ENCODE measurements at regions not wholly inside any gene's neighbourhood (a gene's known extent, or its start where the extent isn't known, plus 50 kb on each side); places are given as distances from the start of the nearest gene placed in this dataset.

DNA sequence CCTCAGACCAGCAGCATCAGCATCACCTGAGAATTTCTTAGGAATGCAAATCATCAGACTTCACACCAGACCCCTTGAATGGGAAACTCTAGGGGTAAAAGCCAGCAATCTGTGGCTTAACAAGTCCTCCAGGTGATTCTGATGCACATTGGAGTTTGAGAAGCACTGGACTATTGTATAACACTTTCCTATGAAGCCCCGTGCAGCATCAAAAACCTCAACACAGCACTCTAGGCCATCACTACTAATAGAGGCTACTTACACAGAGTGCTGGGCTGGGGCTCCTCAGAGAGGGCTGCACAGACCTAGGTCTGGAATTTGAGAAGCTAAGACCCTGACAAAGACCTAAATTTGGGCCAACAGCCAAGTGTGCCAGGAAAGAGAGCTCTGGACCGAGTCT is 95.7 kb upstream of the ARAP3 start:
- DNase-seq = no peak

DNA sequence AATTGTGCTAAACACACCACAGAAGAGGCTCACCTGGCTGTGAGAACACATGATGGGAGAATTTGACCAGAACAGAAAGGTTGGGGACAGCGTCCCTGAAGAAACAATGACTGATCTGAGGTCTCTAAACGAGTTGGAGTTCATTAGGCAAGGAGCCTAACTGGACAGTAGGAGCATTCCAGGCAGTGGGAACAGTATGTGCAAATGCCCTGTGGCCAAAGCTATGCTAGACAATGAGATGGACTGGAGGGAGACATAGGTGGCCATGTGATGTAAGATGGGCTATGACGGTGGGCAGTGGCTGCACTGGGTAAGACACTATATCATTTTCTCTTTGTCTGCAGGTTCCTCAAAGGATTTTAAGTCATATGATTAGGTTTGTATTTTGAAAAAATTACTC is 95.1 kb upstream of the ARAP3 start:
- DNase-seq = no peak

DNA sequence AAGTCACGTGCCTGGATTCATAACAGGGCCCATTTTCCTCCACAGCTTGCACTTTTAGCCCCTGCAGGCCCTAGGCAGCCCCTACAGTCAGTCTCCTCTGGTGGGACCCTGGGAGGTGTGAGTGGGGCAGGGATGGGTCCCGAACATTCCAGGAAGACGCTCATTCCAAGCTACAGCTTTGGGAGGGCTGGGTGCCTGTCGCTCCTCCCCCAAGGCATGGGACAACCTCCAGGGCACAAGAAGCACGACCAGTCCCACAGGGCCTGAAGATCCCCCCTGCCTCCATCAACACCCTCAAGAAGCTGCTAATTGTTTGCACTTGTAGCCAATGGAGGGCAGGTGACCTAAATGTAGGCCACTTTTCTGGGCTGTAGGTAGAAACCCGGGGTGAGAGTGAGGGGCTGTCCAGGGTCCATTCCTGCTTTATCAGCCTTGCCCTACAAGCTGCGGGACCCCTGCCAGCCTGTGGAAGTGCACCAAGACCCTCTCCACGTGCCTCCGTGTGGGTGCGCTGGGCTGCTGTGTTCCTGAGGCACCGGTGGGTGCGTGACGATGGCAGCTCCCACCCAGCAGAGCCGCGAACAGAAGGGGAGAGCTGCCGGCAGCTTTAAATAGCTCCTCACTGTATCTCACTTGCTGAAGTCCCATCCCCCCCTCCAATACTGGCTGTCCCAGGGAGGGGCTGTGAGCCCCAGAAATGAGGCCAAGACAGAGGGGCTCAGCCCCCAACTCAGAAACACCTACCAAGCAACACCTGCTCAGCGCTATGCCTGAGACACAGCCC is 91.9 kb upstream of the ARAP3 start:
- DNase-seq = no peak

DNA sequence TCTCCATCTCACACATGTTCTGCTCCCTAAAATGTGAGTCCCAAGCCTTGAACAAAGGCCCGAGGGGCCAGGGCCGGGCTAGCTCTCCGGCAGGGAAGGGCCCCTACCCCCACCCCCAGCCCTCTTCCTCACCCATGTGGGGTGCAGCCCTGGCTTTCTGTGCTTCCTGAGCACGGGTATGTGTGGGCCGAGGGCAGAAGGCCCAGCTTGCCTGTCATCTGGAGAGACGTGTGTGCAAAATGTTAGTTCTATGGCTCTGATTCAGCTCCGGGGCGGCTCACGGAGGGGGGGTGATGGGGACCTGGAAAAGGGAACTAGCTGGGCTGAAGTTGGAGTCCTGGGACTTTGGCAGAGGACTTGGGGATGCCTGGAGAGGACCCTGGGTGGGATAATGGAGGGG is 90.3 kb upstream of the ARAP3 start:
- DNase-seq = no peak

DNA sequence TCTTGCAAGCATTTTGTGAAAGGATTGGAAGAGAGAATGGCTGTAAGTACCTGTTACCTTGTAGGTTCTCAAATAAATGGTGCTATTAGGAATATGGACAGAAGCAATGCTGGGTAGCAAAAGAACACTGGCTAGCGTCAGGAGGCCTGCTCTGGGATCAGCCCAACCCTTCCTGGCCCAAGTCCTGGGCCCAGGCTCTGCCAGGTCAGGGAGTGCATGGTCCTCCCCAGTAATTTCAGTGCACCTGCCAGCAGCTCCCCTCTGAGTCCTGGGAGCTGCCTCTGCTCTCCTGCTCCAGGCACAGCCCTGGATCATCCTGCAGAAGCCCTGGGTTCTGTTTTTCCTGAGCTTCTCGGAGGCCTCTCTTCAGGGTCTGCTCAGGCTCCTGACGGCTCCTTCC is 89.5 kb upstream of the ARAP3 start:
- no peak for DNase-seq

DNA sequence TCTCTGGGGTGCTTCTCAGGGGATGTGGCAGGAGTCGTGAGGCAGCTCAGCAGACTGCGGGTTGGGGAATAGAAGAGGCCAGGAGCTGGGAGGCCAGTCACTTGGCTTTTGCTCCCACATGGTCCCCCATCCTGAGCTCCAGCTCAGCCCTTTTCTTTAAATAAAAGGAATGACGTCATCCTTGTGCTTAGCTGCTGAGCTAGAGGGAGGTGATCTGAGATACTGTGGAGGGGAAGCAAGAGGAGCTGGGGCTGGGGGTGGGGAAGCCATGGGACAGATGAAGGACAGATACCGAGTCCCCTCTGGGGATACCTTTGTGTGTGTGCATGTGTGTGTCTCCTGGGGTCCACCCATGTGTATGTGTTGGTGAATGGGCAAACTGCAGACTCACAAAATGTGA is 89.0 kb upstream of the ARAP3 start:
- DNase-seq = no peak

DNA sequence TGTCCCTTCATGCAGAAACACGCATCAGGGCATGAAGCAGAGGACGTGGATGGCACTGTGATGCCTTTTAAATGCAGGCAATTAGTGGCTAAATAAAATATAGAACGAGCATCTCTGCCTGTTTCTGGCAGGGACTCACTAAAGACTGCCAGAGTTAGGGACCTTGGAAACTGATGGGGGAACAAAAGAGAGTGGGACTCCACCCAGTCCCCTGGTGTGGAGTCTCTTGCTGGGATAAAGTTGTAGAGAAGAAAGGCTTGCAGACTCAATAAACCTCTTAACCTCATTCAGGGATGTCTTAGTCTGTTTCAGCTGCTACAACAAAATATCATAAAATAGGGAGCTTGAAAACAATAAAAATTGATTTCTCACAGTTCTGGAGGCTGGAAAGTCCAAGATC is 87.6 kb upstream of the ARAP3 start:
- DNase-seq = no peak

DNA sequence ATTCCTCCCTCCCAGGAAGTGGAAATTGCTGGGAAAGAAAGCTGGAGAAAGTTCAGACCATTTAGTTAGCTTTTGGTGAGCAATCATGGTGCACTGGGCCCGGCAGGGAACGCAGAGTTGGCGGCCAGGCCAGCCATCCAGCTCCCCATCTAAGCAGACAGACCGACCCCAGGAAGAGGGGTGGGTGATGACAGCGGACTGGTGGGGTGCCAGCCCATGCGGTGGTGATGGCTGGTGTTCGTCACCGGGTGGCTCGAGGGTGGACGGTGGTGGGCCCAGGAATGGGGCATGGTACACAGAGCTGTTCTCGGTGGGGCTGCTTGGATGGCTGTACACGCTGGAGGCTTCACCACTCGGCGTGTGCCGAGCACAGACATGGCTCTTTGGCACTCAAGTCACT is 85.6 kb upstream of the ARAP3 start:
- no peak for DNase-seq

DNA sequence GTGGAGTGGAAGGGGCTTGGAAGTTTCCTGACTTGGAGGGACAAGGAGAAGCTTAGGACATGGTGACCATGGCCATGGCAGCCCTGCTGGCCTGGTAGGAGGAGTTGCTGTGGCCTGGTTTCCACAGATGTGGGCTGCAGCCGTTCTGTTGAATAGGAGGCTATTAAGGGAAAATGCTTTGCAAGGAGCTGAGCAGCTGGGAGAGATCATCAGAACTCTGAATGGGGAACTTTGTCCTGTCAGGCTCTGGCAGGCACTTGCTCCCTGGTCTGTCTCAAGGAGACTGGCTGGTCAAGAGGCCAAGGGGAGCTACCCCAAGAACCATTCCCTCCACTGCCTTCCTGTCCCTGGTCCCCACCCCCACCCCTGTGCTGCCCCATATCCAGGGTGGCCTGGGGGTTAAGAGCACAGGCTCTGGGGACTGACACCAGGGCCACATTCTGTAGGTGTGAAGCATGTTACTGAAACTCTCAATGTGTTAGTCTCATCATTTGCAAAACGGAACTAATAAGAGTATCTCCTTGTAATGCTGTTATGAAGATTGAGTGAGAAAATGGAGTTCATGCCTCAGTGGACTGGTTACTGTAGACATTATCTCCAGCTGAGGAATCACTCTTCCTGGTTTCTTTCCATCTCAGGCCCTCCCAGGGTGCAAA is 84.0 kb upstream of the ARAP3 start:
- DNase-seq = no peak

DNA sequence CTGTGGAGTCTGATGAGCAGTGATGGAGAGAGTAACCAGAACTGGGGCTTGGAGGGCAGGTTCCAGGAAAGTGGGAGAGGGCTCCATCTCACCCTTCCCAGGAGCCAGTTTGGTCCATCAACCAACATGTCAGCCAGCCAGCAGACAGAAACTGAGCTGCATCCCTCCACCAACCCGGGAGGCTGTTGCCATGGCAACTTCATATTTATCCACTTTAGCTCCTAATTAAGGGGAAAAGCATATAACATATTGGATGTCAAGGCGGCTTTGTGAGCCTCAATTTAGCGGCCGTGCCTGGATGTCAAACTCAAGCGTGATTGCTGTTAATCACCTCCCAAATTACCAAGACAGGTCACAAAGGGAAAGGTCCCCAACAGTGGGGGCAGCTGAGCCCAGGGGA is 81.5 kb upstream of the ARAP3 start:
- no peak for DNase-seq

DNA sequence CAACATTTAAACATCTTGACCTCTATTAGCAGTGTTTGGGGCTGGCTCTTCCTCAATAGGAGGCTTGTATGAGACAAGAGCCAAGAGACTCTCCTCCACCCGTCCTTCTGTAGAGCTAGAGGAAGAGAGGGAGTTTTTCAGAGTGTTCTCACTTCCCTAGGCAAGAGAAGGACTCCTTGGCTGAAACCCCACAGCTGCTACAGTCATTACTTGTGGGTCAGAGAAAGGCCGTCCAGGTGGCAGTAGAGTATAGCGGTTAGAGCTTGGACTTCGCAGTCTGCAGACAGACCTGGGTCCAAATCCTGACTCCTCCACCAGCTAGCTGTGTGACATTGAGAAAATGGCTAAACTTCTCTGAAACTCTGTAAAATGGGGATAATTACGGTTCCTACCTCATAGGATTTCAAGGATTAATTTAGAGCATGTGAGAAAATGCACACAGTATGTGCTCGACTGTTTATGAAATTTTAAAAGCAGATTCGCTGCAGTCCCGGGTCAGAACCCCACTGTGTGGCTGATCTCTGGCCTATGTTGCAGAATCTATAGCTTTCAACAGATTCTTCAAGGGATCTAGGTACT is 80.8 kb upstream of the ARAP3 start:
- no peak for DNase-seq

DNA sequence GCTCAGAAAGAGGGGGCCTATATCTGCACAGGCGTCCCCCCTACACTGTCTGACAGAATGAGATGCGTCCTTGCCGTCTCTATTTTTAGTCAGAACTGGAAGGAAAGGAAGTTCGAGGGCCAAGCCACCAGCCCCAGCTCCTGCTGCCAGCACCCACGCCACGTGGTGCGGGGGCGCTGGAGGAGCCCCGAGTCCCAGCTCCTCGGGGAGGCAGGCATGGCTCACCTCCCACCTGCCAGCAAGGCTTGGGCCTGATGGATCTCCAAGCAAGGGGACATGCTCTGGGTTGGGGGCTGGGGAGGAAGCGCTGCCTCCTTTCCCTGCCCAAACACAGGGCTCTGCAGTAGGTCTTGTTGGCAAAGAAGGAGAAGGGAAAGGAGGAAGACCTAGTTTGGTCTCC is 80.3 kb upstream of the ARAP3 start:
- no peak for DNase-seq

DNA sequence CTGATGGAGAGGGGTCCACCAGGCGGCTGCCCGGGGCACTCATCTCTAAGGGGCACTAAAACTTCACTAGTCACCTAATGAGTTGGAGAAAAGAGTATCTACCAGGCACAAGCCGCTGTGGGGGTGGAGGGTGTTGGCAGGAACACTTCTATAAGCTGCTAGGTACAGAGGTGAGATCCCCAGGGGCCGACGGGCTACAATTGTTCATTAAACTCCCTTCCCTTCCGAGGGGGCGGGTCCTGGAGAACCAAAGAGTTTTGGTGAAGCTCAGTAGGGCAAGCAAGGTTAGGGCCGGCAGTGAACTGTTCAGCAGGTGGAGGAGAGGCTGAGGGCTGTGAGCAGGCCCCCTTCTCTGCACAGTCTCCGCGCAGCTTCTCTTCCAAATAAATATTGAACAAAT is 78.7 kb upstream of the ARAP3 start:
- no peak for DNase-seq

DNA sequence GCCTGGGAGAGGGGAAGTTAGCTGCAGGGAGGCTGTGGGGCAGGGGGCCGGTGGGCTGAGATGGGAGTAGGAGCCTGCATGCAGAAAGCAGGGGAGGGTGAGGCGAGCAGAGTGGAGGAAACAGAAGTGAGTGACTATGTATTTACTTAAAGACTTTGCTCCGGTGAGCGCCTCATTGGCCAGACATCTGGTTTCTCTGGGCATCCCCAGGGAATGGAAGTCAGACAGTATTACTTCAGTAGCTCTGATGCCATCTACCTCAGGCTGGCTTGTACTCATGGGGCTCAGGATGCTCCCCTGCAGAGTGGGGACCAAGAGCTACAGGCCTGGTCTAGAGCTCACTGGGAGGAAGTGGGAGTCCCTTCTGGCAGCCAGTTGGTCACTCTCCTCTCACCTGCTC is 78.2 kb upstream of the ARAP3 start:
- no peak for DNase-seq

DNA sequence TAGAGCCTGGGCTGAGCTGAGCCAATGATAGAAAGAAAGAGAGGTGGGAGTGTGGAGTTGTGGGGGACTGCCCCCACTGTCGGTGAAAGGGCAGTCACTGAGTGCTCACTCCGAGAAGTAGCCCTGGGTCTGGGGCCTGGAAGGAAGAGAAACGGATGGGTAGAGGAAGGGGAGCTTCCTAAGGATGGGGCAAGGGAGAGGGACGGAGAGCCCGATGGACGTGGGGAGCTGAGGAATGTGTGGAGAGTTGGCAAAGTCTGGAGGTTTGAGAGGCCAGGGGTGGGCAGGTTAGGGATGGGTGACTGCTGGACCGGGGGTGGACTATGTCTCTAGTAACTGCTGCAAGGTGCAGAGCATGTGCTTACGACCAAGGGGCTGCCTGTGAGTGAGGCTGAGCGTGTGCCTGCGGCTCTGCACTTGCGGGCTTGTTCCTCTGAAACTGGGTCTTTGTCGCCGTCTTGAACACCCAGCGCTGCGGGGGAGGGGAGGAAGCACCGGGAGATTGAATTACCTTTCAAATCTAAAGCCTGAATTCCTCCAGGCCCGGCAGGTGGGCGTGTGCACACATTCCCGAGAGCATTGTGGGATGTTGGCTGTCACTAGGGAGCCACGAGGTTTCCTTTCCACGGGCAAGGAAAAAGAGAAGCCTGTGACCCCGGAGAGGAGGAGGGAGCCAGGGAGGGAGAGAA is 76.4 kb upstream of the ARAP3 start:
- no peak for DNase-seq

DNA sequence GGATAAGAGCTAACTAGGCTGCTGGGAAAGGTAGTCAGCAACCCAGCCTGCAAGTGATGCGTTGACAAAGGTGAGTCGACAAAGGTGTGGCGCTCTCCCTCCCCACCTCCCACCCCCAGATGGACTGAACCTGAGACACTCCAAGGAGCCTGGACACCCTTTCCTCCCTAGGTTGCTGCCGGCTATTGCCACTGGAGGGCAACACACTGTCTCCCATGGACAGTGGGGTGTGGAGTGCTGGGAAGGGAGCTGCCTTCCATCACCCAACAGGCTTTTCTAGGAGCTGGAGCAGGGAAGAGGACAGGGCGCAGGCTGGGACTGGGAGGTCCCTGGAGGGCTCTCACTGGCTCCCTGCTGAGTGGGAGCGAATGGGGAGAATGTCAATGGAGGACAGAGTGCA is 75.4 kb upstream of the ARAP3 start:
- no peak for DNase-seq

DNA sequence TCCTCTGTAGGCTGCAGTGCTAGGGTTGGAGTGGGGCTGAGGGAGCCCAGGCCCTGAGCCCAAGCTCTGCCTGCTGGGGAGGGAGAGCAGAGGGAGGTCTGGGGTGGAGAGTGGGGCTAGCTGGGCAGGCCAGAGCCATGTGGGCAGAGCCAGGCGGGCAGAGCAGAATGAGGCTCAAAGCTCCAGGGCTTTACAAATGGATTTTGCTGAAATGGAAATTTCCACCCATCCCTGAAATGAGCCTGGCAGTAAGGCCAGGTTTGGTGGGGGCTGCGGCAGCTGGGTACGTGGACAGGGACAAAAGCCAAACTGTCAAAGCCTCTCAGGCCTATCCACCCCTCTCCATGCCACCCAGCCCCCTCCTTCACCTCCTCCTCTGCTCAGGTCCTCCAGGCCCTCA is 74.2 kb upstream of the ARAP3 start:
- DNase-seq = no peak

DNA sequence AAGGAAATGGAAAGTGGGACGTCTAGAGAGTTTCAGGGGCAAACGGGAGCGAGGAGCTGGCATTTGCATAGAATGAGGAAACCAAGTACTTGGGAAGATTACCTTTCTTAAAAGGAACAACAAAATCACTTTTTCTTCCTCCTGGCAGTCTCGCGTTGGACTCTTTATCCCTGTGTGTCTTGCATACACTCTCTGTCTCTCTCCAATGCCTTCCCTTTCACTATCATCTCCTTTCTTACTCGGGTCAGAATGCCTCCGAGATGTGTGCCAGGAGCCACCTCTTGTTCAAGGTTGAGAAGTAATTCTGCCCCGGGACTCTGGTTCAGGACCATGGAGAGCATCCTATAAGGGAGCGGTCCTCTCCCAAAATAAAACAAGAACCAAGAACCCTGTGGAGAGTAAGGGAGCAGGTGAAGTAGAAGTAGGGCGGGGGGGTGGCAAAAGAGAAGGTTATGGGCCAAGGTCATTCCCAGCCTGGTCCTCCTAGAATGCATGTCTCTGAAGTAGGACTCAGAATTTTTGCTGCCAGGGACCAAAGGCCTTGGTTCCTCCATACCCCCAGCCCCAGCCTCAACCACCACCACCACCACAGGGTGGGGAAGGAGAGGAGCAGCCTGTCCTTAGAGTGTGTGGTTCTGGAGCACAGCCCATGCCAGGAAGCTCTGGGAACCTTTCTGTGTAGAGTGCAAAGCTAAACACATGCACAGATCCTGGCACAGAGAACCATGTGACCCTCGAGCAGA is 72.1 kb upstream of the ARAP3 start:
- no peak for DNase-seq

DNA sequence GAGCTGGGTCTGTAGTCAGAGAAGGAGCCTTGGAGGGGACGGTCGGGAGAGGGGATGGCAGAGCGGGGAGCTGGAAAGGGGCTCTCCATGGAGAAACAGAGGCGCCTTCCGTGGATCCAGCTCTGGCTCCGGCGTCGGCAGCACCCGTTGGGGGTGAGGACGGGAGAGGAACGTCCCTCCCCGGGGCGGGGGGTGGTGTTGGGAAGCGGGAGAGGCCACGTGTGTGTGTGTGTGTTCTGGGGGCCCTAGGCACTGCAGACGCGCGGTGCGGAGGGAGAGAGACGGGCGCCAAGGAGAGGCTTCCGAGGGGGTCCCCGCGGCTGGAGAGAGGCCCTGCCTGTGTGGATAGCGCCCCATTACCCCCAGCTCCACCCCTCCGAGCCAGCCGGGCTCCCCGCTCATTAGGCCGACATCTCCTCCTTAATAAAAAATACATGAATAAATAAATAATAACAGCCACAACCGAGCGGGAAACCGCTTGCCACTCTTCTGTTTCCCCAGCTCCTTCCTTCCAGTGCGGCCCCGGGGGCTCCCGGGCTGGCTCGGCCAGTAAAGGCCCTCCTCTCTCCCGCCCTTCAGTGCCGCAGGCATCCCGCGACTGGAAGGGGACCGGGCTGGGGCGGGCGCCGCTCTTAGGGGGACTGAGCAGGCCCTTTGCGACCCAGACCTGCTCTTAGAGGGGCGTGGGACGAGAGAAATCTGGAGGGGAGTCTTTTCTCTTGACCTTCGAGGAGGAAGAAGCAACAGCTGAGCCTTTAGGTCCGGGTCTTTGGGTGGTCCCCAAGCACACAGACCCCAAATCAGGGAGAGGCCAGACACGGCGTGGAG is 71.3 kb upstream of the ARAP3 start:
- DNase-seq = no peak

DNA sequence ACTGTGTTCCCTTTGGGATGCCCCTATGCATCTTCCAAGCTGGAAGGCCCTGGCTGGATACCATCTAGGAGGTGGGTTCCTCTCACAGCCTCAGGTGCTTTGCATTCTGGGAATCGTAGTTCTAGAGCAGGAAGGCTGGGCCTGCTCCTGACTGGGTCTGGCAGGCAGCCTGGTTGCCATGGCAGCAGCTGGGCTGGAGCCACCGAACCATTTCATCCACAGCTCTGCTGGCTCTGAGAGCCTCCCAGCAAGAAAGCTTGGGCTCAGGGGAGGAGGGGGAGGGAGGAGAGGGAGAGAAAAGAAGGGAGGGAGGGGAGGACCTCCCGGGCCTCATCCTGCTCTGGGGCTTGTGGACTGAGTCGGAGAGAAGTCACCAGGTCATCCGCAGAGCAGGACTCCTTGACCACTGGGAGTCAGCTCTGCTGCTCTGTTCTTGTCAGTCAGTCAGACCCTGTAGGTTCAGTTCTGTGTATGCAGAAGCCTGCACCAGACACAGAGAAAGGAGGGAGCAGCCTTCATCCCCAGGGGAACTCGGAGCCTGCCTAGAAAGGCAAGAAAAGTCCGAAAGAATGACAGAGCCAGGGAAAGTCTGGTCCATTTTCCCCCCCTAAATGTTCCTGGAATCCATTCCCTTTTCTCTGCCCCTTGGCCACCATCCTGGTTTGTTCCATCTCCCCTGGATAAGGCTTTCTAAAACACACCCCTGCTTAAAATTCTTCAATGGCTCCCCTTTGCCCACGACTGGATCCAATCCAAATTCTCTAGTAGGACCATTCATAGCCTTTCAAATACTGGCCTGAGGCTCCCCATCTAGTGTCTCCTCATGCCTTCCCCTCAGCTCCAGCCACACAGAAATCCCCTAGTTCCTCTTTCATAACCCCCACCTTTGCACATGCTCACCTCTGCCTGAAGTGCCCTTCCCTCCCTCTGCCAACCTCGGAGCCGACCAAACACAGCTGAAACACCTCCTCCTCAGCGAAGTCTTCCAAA is 65.4 kb upstream of the ARAP3 start:
- DNase-seq = peak; percentile 96

DNA sequence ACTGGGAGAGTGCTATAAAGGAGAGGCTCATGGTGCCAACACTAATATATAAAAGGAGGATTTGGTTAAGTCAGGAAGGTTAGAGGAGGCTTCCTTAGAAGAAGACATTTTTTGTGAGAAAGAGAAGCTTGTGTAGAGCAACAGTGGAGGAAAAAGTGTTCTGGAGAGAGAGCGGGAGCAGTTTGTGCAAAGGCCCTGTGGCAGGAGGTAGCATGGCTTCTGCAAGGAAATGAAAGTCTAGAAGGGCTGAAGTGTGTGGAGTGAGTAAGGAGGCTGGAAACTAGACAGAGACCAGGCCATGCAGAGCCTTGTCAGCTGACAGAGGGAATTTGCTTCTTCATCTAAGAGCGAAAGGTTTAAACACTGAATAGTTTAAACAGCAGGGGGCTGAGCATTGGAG is 64.4 kb upstream of the ARAP3 start:
- DNase-seq = no peak
